Vagina (tissue), 2 donors: ENCODE measurements at regions not wholly inside any gene's neighbourhood (a gene's known extent, or its start where the extent isn't known, plus 50 kb on each side); places are given as distances from the start of the nearest gene placed in this dataset.

Source experiments
- POLR2A ChIP-seq, 2 donors: fragments of 450-650 bp; IDR thresholded peaks; one replicate each; pipeline ENCODE4 v1.6.1; 2017; ENCODE audit warnings: antibody characterized with exemption in 2 of 2, mild to moderate bottlenecking in 2 of 2, moderate library complexity in 2 of 2
- TF ChIP-seq, protein P1 (sequence below), 3 experiments: fragments of 450-650 bp in 2 of 3; fragments of 200-600 bp in 1 of 3; sonication (generic) in 1 of 3; IDR thresholded peaks; one replicate each; pipeline ENCODE4 v1.5.1; 2017 to 2019; ENCODE audit warnings: antibody characterized with exemption in 3 of 3, mild to moderate bottlenecking in 2 of 3, moderate library complexity in 2 of 3

GRCh38 chr7:54343511-54343910 is 198.7 kb upstream of the VSTM2A start:
- TF ChIP-seq, protein P1, sequence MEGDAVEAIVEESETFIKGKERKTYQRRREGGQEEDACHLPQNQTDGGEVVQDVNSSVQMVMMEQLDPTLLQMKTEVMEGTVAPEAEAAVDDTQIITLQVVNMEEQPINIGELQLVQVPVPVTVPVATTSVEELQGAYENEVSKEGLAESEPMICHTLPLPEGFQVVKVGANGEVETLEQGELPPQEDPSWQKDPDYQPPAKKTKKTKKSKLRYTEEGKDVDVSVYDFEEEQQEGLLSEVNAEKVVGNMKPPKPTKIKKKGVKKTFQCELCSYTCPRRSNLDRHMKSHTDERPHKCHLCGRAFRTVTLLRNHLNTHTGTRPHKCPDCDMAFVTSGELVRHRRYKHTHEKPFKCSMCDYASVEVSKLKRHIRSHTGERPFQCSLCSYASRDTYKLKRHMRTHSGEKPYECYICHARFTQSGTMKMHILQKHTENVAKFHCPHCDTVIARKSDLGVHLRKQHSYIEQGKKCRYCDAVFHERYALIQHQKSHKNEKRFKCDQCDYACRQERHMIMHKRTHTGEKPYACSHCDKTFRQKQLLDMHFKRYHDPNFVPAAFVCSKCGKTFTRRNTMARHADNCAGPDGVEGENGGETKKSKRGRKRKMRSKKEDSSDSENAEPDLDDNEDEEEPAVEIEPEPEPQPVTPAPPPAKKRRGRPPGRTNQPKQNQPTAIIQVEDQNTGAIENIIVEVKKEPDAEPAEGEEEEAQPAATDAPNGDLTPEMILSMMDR (IDR thresholded peaks at IDR 0.05) = no peak
- no peak for TF ChIP-seq POLR2A (IDR thresholded peaks at IDR 0.05)
